K562 (cell line): ENCODE measurements at regions not wholly inside any gene's neighbourhood (a gene's known extent, or its start where the extent isn't known, plus 50 kb on each side); places are given as distances from the start of the nearest gene placed in this dataset.

Experiments used
- FOXP1 ChIP-seq: sonication (generic); formaldehyde crosslinking; IDR thresholded peaks from 2 replicates; pipeline ENCODE4 v1.8.0; 2022; ENCODE audit warnings: mild to moderate bottlenecking, missing genetic modification reagents
- JUND ChIP-seq, 2 experiments: IDR thresholded peaks; 2 replicates in 1 of 2; 3 replicates in 1 of 2; pipeline ENCODE4 v1.6.1; 2011; ENCODE audit warnings: borderline replicate concordance in 2 of 2, low read depth in 2 of 2, low read length in 2 of 2, improper control_type of control experiment in 1 of 2, missing biosample characterization in 1 of 2, missing genetic modification characterization in 1 of 2, missing genetic modification reagents in 1 of 2
- KAT2B ChIP-seq: IDR thresholded peaks from one replicate; pipeline ENCODE4 v1.6.1; 2012; ENCODE audit warnings: low read depth, mild to moderate bottlenecking, control low read depth, inconsistent platforms, low read length, moderate library complexity
- LARP7 ChIP-seq: fragments of 450-650 bp; IDR thresholded peaks from 2 replicates; pipeline ENCODE4 v1.6.1; 2016
- RB1 ChIP-seq: fragments of 450-650 bp; IDR thresholded peaks from 2 replicates; pipeline ENCODE4 v1.6.1; 2017; ENCODE audit warnings: low read depth, mild to moderate bottlenecking
- SIX5 ChIP-seq, 2 experiments: IDR thresholded peaks; 2 replicates each; pipeline ENCODE4 v1.6.1; 2011; ENCODE audit warnings: low read length in 2 of 2, borderline replicate concordance in 1 of 2, low read depth in 1 of 2, mild to moderate bottlenecking in 1 of 2, moderate library complexity in 1 of 2; ENCODE audit not compliant: insufficient read depth in 1 of 2
- ZNF133 ChIP-seq: fragments of 250-450 bp; sonication (Bioruptor Pico); IDR thresholded peaks from 2 replicates; pipeline ENCODE4 v1.4.0; 2020; ENCODE audit warnings: mild to moderate bottlenecking
- ZNF212 ChIP-seq: fragments of 450-650 bp; formaldehyde crosslinking; IDR thresholded peaks from 2 replicates; pipeline ENCODE4 v1.4.0; 2020; ENCODE audit warnings: mild to moderate bottlenecking
- ZNF668 ChIP-seq: fragments of 250-450 bp; sonication (Bioruptor Pico); IDR thresholded peaks from 2 replicates; pipeline ENCODE4 v1.8.0; 2022; ENCODE audit warnings: mild to moderate bottlenecking, inconsistent platforms
- TF ChIP-seq, protein P1 (sequence below), 3 experiments: IDR thresholded peaks in 2 of 3; conservative IDR thresholded peaks in 1 of 3; 2 replicates each; pipeline ENCODE4 v1.5.1; 2011 to 2012; ENCODE audit warnings: low read length in 3 of 3, mild to moderate bottlenecking in 3 of 3, control low read depth in 2 of 3, improper control_type of control experiment in 1 of 3, inconsistent platforms in 1 of 3, low read depth in 1 of 3, mixed read lengths in 1 of 3, moderate library complexity in 1 of 3; ENCODE audit not compliant: insufficient read depth in 2 of 3
- TF ChIP-seq, protein P2 (sequence below): sonication (generic); formaldehyde crosslinking; IDR thresholded peaks from 2 replicates; pipeline ENCODE4 v1.8.0; 2022; ENCODE audit warnings: missing genetic modification reagents, mild to moderate bottlenecking, borderline replicate concordance
- TF ChIP-seq, protein P3 (sequence below), 2 experiments: fragments of 450-650 bp; formaldehyde crosslinking in 1 of 2; IDR thresholded peaks; 2 replicates each; pipeline versions ENCODE4 v1.4.0 to v1.6.1; 2014 to 2020; ENCODE audit warnings: mild to moderate bottlenecking in 2 of 2, borderline replicate concordance in 1 of 2, low read depth in 1 of 2

DNA sequence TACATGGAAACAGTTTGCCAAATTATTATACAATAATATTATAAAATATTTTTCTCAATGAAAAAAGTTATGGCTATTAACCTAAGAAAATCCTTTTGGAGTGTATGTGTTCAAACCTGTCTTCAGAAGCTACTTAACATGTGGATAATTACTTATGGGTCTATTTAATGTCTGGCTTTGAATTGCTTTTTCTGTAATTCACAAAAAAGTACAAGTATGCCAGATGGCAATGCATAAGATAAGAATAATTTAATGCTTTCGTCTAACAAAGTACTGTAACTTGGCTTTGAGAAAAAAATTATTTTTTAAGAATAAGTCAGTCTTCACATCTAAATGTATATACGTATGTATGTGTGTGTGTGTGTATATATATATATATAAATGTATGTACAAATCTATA is 1073.0 kb downstream of the TDRD15 start:
- TF ChIP-seq, protein P1, sequence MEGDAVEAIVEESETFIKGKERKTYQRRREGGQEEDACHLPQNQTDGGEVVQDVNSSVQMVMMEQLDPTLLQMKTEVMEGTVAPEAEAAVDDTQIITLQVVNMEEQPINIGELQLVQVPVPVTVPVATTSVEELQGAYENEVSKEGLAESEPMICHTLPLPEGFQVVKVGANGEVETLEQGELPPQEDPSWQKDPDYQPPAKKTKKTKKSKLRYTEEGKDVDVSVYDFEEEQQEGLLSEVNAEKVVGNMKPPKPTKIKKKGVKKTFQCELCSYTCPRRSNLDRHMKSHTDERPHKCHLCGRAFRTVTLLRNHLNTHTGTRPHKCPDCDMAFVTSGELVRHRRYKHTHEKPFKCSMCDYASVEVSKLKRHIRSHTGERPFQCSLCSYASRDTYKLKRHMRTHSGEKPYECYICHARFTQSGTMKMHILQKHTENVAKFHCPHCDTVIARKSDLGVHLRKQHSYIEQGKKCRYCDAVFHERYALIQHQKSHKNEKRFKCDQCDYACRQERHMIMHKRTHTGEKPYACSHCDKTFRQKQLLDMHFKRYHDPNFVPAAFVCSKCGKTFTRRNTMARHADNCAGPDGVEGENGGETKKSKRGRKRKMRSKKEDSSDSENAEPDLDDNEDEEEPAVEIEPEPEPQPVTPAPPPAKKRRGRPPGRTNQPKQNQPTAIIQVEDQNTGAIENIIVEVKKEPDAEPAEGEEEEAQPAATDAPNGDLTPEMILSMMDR (IDR thresholded peaks at IDR 0.05 in 2 of 3, conservative IDR thresholded peaks at IDR 0.05 in 1 of 3; ENCODE audit: insufficient read depth in 2 of 3, low read depth in 1 of 3, low read length in 3 of 3): no peak
- TF ChIP-seq JUND (IDR thresholded peaks at IDR 0.05; ENCODE audit: borderline replicate concordance, low read depth, low read length): no peak
- no peak for TF ChIP-seq JUND (tag; IDR thresholded peaks at IDR 0.05; ENCODE audit: borderline replicate concordance, low read depth, low read length)
- no peak for TF ChIP-seq KAT2B
- TF ChIP-seq ZNF668 (CRISPR knock-in tag): no peak
- TF ChIP-seq ZNF212 (CRISPR knock-in tag): no peak
- TF ChIP-seq RB1: no peak
- TF ChIP-seq, protein P2, sequence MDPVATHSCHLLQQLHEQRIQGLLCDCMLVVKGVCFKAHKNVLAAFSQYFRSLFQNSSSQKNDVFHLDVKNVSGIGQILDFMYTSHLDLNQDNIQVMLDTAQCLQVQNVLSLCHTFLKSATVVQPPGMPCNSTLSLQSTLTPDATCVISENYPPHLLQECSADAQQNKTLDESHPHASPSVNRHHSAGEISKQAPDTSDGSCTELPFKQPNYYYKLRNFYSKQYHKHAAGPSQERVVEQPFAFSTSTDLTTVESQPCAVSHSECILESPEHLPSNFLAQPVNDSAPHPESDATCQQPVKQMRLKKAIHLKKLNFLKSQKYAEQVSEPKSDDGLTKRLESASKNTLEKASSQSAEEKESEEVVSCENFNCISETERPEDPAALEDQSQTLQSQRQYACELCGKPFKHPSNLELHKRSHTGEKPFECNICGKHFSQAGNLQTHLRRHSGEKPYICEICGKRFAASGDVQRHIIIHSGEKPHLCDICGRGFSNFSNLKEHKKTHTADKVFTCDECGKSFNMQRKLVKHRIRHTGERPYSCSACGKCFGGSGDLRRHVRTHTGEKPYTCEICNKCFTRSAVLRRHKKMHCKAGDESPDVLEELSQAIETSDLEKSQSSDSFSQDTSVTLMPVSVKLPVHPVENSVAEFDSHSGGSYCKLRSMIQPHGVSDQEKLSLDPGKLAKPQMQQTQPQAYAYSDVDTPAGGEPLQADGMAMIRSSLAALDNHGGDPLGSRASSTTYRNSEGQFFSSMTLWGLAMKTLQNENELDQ (CRISPR knock-in tag): no peak
- TF ChIP-seq ZNF133 (CRISPR knock-in tag): no peak
- no peak for TF ChIP-seq LARP7
- no peak for TF ChIP-seq SIX5 (IDR thresholded peaks at IDR 0.05; ENCODE audit: borderline replicate concordance in 1 of 2, insufficient read depth in 1 of 2, low read depth in 1 of 2, low read length in 2 of 2)
- TF ChIP-seq, protein P3, sequence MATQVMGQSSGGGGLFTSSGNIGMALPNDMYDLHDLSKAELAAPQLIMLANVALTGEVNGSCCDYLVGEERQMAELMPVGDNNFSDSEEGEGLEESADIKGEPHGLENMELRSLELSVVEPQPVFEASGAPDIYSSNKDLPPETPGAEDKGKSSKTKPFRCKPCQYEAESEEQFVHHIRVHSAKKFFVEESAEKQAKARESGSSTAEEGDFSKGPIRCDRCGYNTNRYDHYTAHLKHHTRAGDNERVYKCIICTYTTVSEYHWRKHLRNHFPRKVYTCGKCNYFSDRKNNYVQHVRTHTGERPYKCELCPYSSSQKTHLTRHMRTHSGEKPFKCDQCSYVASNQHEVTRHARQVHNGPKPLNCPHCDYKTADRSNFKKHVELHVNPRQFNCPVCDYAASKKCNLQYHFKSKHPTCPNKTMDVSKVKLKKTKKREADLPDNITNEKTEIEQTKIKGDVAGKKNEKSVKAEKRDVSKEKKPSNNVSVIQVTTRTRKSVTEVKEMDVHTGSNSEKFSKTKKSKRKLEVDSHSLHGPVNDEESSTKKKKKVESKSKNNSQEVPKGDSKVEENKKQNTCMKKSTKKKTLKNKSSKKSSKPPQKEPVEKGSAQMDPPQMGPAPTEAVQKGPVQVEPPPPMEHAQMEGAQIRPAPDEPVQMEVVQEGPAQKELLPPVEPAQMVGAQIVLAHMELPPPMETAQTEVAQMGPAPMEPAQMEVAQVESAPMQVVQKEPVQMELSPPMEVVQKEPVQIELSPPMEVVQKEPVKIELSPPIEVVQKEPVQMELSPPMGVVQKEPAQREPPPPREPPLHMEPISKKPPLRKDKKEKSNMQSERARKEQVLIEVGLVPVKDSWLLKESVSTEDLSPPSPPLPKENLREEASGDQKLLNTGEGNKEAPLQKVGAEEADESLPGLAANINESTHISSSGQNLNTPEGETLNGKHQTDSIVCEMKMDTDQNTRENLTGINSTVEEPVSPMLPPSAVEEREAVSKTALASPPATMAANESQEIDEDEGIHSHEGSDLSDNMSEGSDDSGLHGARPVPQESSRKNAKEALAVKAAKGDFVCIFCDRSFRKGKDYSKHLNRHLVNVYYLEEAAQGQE (IDR thresholded peaks at IDR 0.05; ENCODE audit: borderline replicate concordance): no peak
- TF ChIP-seq, protein P3 (CRISPR knock-in tag; IDR thresholded peaks at IDR 0.05; ENCODE audit: low read depth): no peak
- no peak for TF ChIP-seq FOXP1
